Stimulated activated CD4-positive, alpha-beta T cell treated with anti-CD3 and anti-CD28 coated beads, Interleukin-15, amount 100 ng/mL, for 24 hours (primary cell): ENCODE measurements at regions not wholly inside any gene's neighbourhood (a gene's known extent, or its start where the extent isn't known, plus 50 kb on each side); places are given as distances from the start of the nearest gene placed in this dataset.
"Not testable (repeated sequence)": the region's sequence is repeated elsewhere in the genome, so short reads cannot be mapped to it uniquely, and the experiment has no call there.

Experiments
- DNase-seq: peaks from one replicate; pipeline ENCODE4 v3.0.0-alpha.2; 2020

DNA sequence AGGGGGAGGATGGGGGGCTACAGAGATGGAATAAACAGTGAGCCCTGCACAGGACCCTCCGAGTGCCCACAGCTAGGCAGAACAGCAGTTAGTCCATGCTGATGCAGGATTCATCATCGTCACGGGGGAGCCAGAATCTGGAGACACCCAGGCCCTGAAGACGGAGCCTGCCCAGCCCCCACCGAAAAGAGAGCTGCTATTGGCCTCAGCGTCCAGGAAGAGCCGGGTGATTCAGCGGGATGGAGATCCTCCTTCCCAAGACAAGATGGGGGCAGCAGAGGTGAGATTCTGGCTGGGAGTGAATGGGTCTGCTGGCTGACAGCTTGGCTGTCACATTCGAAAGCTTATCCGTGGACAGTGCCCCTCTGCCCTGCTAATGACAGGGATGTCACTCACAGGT, 133.6 kb upstream of the CRHR1 start:
- DNase-seq, result no peak

DNA sequence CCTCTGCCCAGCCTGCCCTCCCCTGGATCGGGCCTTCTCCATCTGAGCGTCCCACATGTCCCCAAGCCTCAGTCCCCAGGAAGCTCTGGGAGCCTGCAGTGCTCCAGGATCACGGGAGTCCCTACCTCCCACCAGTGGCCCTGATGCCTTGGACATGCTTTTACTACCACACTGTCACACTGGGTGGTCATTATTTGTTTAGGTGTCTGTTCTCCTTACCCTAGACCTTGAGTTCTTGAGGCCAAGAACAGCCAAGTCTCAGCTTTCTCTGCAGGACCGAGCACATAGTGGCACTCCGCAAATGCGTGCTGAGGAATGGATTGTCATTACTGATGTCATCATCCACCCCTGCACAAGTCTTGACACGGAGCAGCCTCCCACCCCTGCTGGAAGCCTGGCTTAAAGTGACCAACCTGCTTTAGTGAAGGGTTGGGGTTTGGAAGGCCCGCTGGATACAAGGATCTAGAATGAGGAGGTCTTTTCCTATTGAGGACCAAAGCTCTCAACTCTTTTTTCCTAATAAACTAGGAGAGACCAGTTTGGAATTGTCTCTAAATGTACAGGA, 132.9 kb upstream of the CRHR1 start:
- no peak for DNase-seq

DNA sequence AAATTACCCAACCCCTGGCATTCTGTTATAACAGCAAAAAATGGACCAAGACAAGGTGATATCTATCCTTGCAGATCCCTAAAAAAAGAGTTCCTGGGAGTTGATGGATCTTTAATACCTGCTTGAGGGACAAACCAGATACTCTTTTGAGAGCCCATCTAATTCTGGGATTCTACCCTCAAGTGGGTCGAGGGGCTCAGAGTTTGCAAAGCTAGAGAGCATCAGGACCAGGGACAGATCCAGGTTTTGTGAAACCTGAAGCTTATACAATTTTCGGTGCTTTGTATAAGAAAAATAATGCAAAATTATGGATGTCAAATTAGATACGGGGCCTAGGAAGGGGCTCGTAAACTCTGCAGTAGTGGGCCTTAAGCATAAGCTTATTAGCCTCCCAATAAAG, 130.5 kb upstream of the CRHR1 start:
- no peak for DNase-seq

DNA sequence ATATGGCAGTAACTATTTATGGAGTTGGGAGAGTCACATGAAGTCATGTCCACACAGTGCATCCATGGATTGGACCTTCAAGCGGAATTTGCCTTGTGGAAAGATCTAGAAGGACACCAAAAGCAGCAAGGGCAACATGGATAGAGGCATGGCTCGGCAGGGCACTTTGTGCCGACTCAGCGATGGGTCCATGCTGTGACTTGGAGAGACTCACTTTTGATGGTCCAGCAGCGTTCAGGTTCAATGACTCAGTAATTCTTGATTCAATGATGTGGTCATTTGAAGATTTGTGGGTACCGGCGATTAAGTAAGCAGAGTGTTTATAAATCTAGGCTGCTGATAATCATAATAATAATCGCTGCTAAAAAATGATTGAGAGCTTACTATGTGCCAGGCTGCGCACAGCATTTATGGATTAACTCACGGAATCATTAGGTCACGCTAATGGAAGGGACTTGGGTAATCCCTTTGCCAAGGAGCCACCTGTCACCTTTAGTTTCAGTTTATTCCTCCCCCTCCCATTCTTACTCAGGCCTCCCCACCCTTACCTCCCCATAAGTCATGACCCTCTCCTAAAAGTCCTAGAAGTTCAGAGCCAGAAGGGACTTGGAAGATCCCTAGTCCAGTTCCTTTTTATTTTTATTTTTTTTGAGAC, 127.5 kb upstream of the CRHR1 start:
- DNase-seq, result no peak

DNA sequence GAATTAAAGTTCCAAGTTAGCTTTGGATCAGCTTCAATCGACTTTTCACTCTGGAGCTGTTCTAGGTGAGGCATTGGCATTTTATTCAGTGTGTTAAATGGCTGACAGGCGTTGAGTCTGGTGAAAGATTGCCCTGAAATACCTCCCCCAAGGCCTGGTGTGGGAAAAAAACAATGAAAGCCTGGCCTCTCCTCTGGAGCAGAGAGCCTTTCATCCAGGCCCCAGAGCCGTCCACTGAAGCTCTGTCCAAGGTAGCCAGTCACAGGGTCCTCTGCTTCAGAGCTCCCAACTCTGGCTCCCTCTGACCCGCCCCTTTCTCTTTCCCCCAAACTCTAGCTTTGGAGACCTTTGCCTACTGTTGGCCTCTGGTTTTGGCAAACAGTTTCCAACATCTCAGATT, 123.6 kb upstream of the CRHR1 start:
- no peak for DNase-seq

DNA sequence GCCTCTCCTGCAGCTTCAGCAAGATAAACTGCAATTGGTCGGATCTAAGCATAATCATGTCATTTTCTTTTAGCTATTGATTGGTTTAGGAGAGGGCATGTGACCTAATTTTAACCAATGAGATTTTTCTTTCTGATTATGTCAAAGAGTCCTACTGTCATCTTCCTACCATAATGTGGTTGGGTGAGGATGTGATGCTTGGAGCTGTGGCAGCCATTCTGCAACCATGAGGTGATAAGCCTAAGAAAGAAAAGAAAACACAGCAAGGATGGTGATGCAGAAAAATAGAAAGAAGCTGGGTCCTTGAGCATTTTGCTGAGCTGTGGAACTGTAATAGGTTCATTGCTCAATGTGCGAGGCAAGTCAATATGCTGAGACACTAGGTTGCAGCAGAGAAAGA, 121.7 kb upstream of the CRHR1 start:
- no peak for DNase-seq

DNA sequence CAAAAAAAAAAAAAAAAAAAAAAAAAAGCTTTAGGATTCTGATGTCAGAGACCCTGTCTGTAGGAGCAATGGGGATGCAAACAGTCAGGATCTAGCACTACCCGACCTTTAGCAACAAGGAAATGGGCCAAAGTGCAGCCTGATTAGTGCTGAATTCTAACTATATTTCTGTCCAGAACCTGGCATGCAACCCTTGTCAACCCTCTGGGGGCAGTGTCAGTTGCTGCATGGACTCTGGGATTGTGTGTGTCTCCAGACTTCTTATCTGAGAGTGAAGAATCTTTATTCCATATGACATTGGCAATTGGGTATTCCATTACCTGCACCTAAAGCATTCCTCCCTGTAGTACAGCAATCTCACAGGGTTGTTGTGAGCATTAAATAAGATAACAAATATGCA, 120.3 kb upstream of the CRHR1 start:
- no peak for DNase-seq

DNA sequence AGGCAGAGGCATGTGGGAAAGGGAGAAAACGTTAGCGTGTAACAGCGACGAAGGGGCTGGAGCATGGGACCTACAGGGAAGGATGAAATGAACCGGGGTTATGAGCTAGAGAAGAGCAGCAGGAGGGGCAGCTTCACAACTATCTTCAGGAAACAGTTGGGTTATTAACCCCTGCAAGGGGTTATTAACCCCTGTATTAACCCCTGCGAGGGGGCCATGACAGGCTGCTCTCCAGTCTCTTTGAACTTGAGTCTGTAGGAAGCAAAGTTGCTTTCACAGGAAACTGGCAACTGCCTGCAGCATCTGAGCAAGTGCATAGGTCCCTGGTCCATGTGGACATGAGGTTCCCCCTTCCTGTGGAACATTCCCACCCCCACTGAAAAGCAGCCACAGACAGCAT, 119.2 kb upstream of the CRHR1 start:
- DNase-seq, result no peak

DNA sequence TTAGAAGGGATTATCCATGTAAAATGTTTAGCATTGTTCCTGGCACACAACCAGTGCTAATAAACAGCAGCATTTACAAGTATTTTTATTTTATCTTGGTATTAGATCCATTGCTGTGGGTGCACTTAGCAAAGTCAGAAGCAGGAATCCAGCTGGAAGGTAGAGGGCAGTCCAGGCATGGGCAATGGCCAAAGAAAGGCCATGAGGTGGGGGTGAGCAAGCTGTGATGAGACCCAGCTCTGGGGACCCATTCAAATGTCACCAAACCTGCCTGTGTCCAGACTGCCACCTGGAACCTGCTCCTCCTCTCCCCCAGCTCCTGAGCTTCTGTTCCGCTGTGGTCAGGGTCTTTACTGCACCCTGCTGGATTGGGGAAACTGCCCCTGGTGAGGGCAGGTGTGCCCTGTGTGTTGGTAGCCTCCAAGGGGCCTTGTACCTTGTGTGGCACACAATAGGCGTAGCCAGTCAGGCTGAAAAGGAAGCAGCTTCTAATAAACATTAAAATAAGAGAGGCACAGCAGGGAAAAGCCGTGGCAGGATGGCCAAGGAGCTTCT, 118.0 kb upstream of the CRHR1 start:
- no peak for DNase-seq

DNA sequence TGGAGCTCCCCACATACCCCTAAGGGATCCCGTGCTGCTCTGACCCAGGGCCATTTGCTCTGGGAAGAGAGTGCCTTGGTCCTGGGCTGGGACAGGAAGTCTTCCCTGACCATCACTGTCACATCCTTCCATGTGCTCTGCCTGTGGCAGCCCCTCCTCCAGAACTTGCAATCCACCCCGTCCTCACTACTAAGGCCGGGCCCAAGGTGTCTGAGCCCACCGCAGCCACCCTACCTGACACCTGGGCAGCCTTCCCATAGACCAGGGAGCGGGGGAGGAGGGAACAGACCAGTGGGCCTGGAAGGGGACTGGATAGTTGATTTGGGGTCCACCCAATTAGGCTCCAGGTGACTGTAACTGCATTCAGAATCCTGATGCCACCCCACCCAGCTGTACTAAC, 117.5 kb upstream of the CRHR1 start:
- no peak for DNase-seq

DNA sequence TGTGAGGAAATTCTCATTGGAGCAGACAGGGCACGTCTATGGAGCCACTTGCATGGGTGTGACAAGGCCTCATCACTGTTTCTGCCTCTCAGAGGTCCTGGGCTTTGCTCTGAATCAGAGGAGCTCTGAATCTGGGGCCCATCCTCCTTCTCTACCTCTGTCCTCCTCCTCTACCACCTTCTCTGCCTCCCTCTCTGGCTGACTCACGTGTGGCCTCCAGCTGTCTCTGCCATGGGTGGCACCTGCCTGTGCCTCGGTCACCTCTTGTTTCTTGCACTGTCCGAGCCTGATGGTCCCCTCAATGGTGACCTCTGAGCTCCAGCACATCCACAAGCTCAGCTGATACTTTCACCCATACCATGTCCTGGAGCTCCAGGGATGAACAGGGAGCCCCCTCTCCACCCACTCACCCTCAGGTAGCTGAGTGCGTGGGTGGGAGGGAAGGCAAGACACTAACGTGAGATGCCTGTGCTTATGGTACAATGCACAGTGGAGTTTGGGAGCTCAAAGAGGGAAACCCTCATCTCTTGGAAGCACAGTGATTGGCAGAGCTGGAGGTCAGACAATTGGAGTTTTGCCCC, 116.4 kb upstream of the CRHR1 start:
- DNase-seq, result no peak

DNA sequence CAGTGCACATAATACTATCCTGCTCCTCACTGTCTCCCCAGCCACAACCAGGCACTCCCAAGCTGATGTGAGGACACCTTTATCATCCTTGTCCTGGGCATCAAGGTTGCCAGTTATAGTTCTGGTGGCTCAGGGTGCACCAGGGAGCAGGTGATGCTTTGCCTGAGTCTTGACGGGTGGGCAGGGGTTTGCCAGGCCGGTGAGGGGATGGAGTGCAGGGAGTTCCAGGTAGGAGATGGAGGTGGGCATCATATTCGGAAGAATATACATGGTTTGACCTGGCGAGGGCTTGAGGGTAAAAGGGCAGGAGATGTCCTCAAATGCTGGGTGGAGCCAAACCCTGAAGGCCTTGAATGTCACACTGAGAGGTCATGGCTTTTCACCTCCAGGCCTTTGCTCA, 115.8 kb upstream of the CRHR1 start:
- no peak for DNase-seq

DNA sequence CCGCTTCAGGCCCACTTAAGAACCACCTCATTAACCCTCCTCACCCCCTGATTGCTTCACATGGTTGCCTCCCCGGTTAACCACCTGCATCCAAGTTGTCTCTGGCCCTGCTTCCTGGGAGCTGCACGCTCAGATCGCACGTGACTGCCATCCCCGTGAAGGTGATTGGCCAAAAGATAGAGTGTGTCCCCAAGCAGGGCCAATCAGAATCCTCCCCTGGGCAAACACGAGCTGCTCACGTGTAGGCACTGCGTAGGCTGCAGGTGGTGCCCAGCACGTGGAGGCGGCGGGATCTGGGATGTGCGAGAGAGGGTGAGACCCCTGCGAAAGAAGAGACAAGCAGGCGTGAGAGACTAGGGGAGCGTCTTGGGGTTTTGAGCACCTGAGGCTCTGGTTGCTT, 111.8 kb upstream of the CRHR1 start:
- no peak for DNase-seq

DNA sequence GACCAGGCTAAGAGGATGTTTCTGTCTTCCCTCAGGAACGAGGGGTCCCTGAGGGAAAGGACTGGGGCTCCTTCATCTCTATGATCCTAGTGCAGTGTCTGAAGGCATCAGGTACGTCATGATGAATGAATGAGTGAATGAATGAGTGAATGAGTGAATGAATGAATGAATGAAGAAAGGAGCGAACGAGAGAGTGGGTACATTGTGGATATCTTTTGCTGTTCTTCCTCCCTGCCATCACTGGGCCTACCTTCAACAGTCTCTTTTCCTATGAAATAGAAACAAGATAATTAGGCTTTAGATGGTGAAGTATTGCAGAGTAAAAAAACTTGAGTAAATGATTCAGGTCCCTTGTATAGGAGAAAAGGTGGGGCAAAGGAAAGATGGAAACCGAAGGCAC, 111.3 kb upstream of the CRHR1 start:
- DNase-seq, result no peak

DNA sequence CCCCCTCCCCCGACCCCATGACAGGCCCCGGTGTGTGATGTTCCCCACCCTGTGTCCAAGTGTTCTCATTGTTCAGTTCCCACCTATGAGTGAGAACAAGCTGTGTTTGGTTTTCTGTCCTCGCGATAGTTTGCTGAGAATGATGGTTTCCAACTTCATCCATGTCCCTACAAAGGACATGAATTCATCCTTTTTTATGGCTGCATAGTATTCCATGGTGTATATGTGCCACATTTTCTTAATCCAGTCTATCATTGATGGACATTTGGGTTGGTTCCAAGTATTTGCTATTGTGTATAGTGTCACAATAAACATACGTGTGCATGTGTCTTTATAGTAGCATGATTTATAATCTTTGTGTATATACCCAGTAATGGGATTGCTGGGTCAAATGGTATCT, 110.4 kb upstream of the CRHR1 start:
- not testable (repeated sequence) for DNase-seq

DNA sequence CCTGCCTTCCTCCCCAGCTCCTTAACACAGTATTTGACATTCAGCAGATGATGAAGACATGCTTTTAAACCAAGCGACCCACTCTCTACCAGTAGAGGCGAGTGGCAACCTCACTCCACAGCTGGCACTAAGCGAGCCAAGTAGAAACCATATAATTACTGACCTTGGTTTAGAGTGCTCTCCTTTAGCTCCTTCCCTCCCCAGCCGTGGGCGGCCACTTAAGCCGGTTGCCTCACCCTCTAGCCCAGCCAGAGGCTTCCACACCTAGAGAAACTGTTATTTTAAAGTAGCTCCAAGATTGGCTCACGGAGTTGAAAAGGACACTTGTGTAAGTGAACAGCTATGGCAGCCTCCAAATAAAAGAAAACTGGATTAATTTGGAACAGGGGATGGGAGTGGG, 109.1 kb upstream of the CRHR1 start:
- DNase-seq, result no peak

DNA sequence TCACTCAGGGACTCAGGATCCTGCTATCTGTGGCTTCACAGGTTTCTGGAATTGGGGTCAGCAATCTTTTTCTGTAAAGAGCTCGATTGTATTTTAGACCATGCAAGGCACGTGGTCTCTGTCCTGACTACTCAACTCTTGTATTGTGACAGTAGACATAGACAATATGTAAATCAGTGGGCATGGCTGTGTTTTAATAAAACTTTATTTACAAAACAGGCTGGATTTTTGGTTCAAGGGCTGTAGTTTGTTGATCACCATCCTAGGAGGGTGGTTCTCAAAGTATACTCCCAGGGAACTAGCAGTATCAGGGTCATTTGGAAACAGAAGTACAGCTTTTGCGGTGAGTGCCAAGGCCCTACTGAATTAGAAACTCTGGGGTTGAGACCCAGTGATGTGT, 108.2 kb upstream of the CRHR1 start:
- DNase-seq, result no peak

DNA sequence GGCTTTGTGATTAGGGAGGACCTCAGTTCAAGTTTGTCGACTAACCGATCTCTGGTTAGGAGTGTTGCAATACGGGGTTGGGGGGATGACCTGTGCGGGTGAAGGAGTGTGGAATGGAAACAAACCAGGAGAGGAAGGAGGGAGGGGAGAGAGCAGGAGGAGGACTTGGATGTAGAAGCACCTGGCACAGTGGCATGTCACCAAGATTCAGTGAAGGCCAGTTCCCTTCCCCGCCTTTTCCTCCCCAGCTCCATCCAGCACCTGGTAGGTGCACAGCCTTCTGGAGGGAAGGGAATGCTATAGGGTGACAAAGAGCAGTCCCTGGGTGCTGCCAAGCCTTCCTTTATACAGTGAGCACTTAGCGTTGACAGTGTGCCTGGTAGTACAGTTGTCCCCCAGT, 107.4 kb upstream of the CRHR1 start:
- DNase-seq, result no peak

DNA sequence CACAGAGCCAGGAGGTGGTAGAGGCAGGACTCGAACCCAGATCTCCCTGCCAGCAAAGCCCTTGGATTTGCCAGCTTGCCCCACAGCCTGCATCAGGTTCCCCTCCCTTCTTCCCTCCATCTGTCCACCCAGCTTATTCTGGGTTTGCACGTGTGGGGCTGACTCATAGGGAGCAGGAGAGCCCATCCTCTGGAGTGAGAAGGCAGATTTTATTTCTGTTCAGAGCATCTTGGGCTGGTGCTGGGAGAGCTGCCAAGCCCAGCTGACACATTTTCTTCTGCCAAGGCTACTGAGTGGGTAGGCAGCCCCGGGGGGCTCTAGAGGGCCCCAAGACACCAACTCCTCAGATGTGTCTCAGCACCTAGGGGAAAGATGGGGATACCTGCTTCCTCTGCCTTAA, 106.3 kb upstream of the CRHR1 start:
- DNase-seq, result no peak

DNA sequence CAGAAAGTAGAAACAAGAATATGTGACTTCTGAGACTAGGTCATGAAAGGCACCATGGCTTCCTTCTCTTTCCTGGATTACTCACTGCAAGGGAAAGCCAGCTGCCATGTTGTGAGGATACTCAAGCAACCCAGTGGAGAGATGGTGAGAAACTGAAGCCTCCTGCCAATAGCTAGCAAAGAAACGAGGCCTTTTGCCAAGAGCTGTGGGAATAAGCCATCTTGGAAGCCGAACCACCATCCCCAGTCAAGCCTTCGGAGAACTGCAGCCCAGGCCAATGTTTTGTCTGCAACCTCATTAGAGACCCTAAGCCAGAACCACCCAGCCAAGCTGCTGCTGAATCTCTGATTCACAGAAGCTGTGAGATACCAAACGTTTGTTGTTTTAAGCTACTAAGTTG, 104.7 kb upstream of the CRHR1 start:
- DNase-seq, result no peak

DNA sequence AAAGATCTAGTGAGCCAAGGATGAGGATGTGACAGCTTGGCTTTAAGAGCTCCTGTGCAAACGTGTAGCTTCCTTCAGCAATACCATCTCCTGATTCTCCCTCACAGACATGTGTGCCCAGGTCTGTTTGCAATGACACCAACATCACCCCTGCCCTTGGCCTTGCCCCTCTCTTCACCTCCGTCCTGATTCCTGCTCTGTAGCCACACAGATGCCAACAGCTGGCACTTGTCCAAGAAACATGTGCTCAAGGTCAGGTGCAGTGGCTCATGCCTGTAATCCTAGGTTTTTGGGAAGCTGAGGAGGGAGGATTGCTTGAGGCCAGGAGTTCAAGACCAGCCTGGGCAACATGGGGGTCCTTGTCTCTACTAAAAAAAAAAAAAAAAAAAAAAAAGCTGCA, 103.8 kb upstream of the CRHR1 start:
- no peak for DNase-seq

DNA sequence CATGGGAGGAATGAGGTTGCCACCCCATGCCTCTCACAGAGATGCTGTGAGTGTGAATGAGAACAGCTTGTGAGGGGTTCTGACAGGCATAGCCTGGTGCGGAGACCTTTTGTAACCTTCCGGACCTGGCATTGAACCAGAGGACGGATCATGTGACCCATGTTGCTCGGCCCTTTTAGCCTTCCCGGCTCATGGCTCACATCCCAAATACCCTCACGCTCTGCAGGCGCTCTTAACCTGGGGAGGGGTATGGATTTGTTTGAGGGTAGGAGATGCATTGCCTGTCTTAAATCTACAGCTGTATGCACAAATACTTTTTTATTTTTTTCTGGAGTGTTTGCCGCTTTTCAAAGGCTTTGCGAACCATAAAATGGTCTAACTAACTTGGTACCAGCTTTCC, 102.4 kb upstream of the CRHR1 start:
- no peak for DNase-seq

DNA sequence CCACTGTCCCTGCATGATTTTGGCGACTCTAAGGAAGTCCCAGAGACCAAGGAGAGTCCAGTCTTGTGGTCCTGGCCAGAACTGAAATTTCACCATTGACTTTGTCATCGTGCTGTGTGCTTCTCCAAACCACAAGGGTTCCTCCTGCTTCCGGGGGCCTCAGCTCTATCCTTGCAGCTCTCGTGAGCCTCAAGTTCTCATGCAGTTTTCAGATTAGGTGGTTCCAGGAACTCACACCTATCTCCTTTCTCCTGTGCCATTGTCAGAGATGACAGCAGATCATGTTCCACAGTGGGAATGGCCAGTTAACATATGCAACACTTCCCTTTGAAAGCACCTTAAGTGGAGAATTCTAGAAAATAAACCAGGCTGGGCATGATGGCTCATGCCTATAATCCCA, 97.9 kb upstream of the CRHR1 start:
- DNase-seq, result no peak

DNA sequence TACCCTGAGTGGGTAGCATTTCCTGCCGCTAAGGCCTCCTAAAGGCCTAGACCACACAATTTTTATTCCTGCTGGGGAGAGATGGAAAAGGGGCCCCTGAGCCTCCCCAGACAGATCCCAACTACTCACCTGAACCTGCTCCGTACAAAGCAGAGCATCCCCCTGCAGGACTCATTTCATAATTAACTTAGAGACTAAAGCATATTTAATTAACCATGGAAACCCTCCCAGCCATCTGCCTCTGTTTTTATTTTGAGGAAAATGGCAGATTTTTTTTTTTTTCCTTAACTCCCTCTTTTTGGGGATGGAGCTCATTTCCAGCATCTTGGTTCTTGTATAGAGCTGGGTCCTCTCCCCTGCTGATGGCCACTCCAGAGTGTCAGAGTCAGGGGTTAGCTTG, 96.5 kb upstream of the CRHR1 start:
- no peak for DNase-seq

DNA sequence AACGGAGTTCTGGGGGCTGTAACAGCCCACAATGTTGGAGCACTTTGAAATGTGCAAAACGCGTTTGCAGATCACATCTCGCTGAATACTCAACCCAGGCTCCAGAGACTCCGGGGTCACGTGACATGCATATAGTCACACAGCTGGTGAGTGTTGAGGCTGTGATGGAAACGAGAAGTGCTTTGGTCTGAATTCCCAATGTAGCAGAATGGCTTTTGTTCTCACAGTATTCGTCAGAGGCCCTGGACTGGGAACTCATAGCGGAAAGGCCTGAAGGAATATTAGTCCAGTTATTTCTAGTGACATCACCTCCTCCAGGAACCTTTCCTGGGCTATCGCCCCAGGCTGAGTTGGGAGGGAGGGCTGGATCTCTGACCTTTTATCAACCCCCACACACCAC, 95.8 kb upstream of the CRHR1 start:
- no peak for DNase-seq
